Mucosa of descending colon (tissue), 3 donors: ENCODE measurements at regions not wholly inside any gene's neighbourhood (a gene's known extent, or its start where the extent isn't known, plus 50 kb on each side); places are given as distances from the start of the nearest gene placed in this dataset.

Experiments
- ATAC-seq: fragments of 200-7000 bp; cut with Tn5 transposase; one replicate; pipeline ENCODE4 v1.9.1; 2020; ENCODE audit warnings: mild to moderate bottlenecking, moderate library complexity
- DNase-seq, 3 donors: peaks; one replicate each; pipeline ENCODE4 v3.0.0-alpha.2; 2020
- H3K36me3 ChIP-seq: fragments of 200-600 bp; one replicate; pipeline ENCODE4 v1.8.0; 2021; ENCODE audit warnings: low read depth, mild to moderate bottlenecking
- H3K4me1 ChIP-seq: fragments of 200-600 bp; one replicate; pipeline ENCODE4 v1.8.0; 2021; ENCODE audit warnings: low read depth, mild to moderate bottlenecking
- H3K4me3 ChIP-seq: fragments of 200-600 bp; one replicate; pipeline ENCODE4 v1.8.0; 2021; ENCODE audit warnings: mild to moderate bottlenecking
- H3K9me3 ChIP-seq: fragments of 200-600 bp; one replicate; pipeline ENCODE4 v1.8.0; 2021; ENCODE audit warnings: mild to moderate bottlenecking
- CTCF ChIP-seq: fragments of 200-600 bp; IDR thresholded peaks from one replicate; pipeline ENCODE4 v1.8.0; 2022; ENCODE audit warnings: antibody characterized with exemption, mild to moderate bottlenecking
- intact Hi-C, 2 donors: fragments of 100-400 bp; cut with DNase I in 1 of 2; cut with micrococcal nuclease in 1 of 2; formaldehyde crosslinking; loops; one replicate each; pipeline versions ENCODE4 v1.11.0 to v1.11.1; 2022; cut with DNase I, micrococcal nuclease
- donor health status: DM: no; HTN: no; CAD: no; lungs with moderate emphysema.
- donor health status: DM: no; HTN: no; CAD: no.
- donor health status: DM: no; HTN: yes; CAD: no.

GRCh38 chr9:84212246-84212645, 128.3 kb downstream of the SLC28A3 start:
- H3K4me1 ChIP-seq: no peaks in the 10 kb centered on the region
- ATAC-seq (no peak), DNase-seq (no peak)
- no peak overlapping the region for H3K4me3 ChIP-seq
- intact Hi-C loops: no loop called here
- TF ChIP-seq CTCF: no peak
- no peaks in the 10 kb centered on the region for H3K9me3 ChIP-seq
- no peaks in the 10 kb centered on the region for H3K36me3 ChIP-seq

GRCh38 chr9:84212982-84213381, 127.6 kb downstream of the SLC28A3 start:
- H3K4me1 ChIP-seq: no peaks in the 10 kb centered on the region
- no peaks in the 10 kb centered on the region for H3K9me3 ChIP-seq
- TF ChIP-seq CTCF: no peak
- DNase-seq: no peak
- H3K36me3 ChIP-seq: no peaks in the 10 kb centered on the region
- intact Hi-C loops: no loop called here
- no peak for ATAC-seq
- H3K4me3 ChIP-seq: no peak overlapping the region

- no peak for ATAC-seq
- H3K4me3 ChIP-seq: no peak overlapping the region
- no peak for TF ChIP-seq CTCF
- intact Hi-C loops: no loop called here
- no peaks in the 10 kb centered on the region for H3K4me1 ChIP-seq
- DNase-seq: no peak
- no peaks in the 10 kb centered on the region for H3K36me3 ChIP-seq
- no peaks in the 10 kb centered on the region for H3K9me3 ChIP-seq
Measured at GRCh38 chr9:84216151-84216550, 124.4 kb downstream of the SLC28A3 start.

- Histone ChIP-seq H3K9me3 (peaks cover 5% of the 10 kb centered on the region), H3K36me3 (no peaks in the 10 kb centered on the region), H3K4me3 (no peak overlapping the region), H3K4me1 (no peaks in the 10 kb centered on the region)
- intact Hi-C loops: no loop called here
- ATAC-seq (no peak), DNase-seq (no peak)
- no peak for TF ChIP-seq CTCF
Measured at GRCh38 chr9:84218322-84218721, 122.2 kb downstream of the SLC28A3 start.

GRCh38 chr9:84224246-84224645, 116.3 kb downstream of the SLC28A3 start:
- no peaks in the 10 kb centered on the region for H3K36me3 ChIP-seq
- H3K4me3 ChIP-seq: no peak overlapping the region
- intact Hi-C loops: no loop called here
- no peak for TF ChIP-seq CTCF
- no peaks in the 10 kb centered on the region for H3K4me1 ChIP-seq
- peaks cover 5% of the 10 kb centered on the region for H3K9me3 ChIP-seq
- no peak for DNase-seq
- ATAC-seq: no peak
